ENCODE measurements at regions not wholly inside any gene's neighbourhood (a gene's known extent, or its start where the extent isn't known, plus 50 kb on each side); places are given as distances from the start of the nearest gene placed in this dataset.

DNA sequence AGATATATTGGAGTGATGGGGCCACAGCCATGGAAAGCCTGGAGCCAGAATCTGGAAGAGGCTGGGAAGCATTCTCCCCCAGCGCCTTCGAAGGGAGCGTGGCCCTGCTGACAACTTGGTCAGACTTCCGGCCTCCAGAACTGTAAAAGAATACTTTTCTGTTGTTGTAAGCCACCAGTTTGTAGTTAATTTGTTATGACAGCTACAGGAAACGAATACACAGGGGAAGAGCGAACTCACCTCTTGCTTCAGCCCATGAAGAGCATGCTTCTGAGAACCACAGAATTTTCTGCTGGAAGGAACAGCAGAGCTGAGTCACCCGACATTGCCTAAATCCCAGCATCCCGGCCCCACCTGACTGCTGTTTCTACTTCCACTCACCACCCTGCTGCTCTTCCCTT is 501.7 kb downstream of the SHQ1 start:
- Histone ChIP-seq H3K27me3 (replicated peaks; ENCODE audit: control insufficient read depth, insufficient read depth, low read length) (no peaks in the 10 kb centered on the region), H3K4me3 (replicated peaks; ENCODE audit: low read depth, low read length) (no peak overlapping the region), H3K36me3 (ENCODE audit: control insufficient read depth, insufficient read depth, low read length) (no peaks in the 10 kb centered on the region)
- TF ChIP-seq, protein P1, sequence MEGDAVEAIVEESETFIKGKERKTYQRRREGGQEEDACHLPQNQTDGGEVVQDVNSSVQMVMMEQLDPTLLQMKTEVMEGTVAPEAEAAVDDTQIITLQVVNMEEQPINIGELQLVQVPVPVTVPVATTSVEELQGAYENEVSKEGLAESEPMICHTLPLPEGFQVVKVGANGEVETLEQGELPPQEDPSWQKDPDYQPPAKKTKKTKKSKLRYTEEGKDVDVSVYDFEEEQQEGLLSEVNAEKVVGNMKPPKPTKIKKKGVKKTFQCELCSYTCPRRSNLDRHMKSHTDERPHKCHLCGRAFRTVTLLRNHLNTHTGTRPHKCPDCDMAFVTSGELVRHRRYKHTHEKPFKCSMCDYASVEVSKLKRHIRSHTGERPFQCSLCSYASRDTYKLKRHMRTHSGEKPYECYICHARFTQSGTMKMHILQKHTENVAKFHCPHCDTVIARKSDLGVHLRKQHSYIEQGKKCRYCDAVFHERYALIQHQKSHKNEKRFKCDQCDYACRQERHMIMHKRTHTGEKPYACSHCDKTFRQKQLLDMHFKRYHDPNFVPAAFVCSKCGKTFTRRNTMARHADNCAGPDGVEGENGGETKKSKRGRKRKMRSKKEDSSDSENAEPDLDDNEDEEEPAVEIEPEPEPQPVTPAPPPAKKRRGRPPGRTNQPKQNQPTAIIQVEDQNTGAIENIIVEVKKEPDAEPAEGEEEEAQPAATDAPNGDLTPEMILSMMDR (IDR thresholded peaks at IDR 0.05; ENCODE audit: insufficient read depth, low read length, poor library complexity, severe bottlenecking): no peak
- DNase-seq (ENCODE audit: extremely low read depth, insufficient read length): no peak

DNA sequence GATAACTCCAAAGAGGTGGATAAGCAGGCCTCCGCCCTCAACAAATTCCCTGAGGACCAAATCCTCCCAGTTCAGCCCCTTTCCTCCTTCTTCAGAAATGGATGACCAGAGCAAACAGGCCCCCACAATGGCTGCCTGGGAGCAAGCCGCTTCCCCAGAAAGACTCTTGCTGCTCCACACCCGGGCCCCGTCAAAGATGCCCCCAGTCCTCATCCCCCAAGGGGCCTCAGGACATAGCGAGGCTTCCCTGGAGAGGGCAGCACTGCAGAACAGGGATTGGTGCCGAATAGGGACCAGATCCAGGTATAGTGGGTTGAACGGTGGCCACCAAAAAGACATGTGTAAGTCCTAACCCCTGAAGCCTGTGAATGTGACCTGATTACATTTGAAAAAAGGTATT is 502.3 kb downstream of the SHQ1 start:
- Histone ChIP-seq H3K4me3 (replicated peaks; ENCODE audit: low read depth, low read length) (no peak overlapping the region), H3K27me3 (replicated peaks; ENCODE audit: control insufficient read depth, insufficient read depth, low read length) (no peaks in the 10 kb centered on the region), H3K36me3 (ENCODE audit: control insufficient read depth, insufficient read depth, low read length) (no peaks in the 10 kb centered on the region)
- DNase-seq (ENCODE audit: extremely low read depth, insufficient read length): no peak
- TF ChIP-seq, protein P1 (IDR thresholded peaks at IDR 0.05; ENCODE audit: insufficient read depth, low read length, poor library complexity, severe bottlenecking): no peak

DNA sequence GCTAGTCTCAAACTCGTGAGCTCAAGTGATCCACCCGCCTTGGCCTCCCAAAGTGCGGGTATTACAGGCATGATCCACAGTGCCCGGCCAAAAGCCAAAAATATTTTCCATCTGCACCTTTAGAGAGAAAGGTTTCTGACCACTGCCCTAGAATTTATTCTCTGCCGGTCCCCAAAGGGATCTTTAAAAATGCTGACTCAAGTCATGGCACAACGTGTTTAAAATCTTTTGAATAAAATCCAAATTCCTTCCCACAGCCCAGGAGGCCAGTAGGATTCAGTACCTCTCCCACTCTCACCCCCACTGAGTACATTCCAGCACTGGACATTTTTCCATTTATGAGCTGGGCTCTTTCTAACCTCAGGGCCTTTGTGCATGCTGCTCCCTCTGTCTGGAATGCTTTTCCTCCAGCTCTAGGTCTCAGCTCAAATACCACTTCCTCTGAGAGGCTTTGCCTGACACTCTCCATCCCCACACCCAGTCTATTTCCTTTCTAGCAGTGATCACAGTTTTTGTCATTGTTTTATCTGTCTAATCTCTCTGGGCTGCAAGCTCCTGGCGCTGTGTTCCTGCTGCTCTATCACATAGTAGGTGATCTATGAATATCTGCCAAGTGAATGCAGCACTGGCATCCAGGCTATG is 502.9 kb downstream of the SHQ1 start:
- Histone ChIP-seq H3K27me3 (replicated peaks; ENCODE audit: control insufficient read depth, insufficient read depth, low read length) (no peaks in the 10 kb centered on the region), H3K4me3 (replicated peaks; ENCODE audit: low read depth, low read length) (no peak overlapping the region), H3K36me3 (ENCODE audit: control insufficient read depth, insufficient read depth, low read length) (no peaks in the 10 kb centered on the region)
- no peak for DNase-seq (ENCODE audit: extremely low read depth, insufficient read length)
- TF ChIP-seq, protein P1 (IDR thresholded peaks at IDR 0.05; ENCODE audit: insufficient read depth, low read length, poor library complexity, severe bottlenecking): no peak

DNA sequence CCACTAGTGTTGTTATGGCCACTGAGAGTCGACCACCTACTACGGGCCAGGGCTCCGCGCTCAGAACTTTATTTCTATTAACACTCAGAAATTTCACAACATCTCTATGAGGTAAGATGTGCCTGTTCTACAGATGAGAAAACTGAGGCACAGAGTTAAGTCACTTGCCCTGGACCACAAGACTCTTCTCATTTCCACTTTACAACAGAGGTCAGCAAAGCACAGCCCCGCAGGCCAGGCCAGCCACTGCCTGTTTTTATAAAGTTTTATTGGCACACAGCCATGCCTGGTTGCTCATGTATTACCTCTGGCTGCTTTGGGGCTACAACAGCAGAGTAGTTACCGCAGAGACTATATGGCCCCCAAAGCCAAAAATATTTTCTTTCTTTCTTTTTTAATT is 503.6 kb downstream of the SHQ1 start:
- H3K4me3 ChIP-seq (replicated peaks; ENCODE audit: low read depth, low read length): no peak overlapping the region
- no peak for DNase-seq (ENCODE audit: extremely low read depth, insufficient read length)
- no peaks in the 10 kb centered on the region for H3K36me3 ChIP-seq (ENCODE audit: control insufficient read depth, insufficient read depth, low read length)
- no peaks in the 10 kb centered on the region for H3K27me3 ChIP-seq (replicated peaks; ENCODE audit: control insufficient read depth, insufficient read depth, low read length)
- TF ChIP-seq, protein P1 (IDR thresholded peaks at IDR 0.05; ENCODE audit: insufficient read depth, low read length, poor library complexity, severe bottlenecking): no peak

DNA sequence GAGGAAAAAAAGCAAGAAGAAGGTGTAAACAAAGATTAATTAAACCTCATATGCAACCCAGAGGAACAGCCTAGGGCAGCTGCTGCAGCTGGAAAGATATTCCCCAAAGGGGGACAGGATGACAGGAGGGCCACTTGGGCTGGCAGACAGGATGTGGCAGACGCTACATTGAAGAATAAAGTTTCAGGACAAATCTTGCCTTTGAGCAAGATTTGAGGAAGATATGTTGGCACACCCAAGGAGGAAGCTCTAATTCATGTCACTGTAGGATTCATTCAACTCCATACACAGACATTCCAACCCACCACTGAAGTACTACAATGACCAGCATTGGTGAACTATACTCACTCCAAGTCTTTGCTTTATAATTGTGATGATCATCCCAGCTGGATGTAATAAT is 504.0 kb downstream of the SHQ1 start:
- TF ChIP-seq, protein P1 (IDR thresholded peaks at IDR 0.05; ENCODE audit: insufficient read depth, low read length, poor library complexity, severe bottlenecking): no peak
- DNase-seq (ENCODE audit: extremely low read depth, insufficient read length): no peak
- no peaks in the 10 kb centered on the region for H3K27me3 ChIP-seq (replicated peaks; ENCODE audit: control insufficient read depth, insufficient read depth, low read length)
- H3K36me3 ChIP-seq (ENCODE audit: control insufficient read depth, insufficient read depth, low read length): no peaks in the 10 kb centered on the region
- no peak overlapping the region for H3K4me3 ChIP-seq (replicated peaks; ENCODE audit: low read depth, low read length)

DNA sequence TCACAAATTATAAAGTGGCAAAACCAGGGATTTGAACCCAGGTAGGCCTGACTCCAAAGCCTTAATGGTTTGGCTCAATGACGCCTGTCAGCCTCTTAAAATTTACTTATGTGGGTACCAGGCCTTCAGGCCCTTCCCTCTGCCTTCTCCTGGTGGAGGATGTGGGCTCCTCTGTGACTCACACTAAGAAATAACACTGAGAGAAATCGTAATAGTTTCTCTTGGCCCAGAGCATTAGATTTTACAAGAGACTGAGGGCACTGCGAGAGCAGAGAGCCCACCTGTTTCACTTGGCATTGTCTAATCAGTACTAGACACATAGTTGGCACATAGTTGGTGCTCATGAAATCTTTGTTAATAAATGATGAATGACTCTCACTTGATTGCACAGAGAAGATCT is 505.2 kb downstream of the SHQ1 start:
- TF ChIP-seq, protein P1 (IDR thresholded peaks at IDR 0.05; ENCODE audit: insufficient read depth, low read length, poor library complexity, severe bottlenecking): no peak
- no peak for DNase-seq (ENCODE audit: extremely low read depth, insufficient read length)

More for the DNA sequence above, 505.2 kb downstream of the SHQ1 start:
- H3K27me3 ChIP-seq (replicated peaks; ENCODE audit: control insufficient read depth, insufficient read depth, low read length): no peaks in the 10 kb centered on the region
- H3K36me3 ChIP-seq (ENCODE audit: control insufficient read depth, insufficient read depth, low read length): no peaks in the 10 kb centered on the region
- H3K4me3 ChIP-seq (replicated peaks; ENCODE audit: low read depth, low read length): no peak overlapping the region
